ENCODE measurements at regions not wholly inside any gene's neighbourhood (a gene's known extent, or its start where the extent isn't known, plus 50 kb on each side); places are given as distances from the start of the nearest gene placed in this dataset.

DNA sequence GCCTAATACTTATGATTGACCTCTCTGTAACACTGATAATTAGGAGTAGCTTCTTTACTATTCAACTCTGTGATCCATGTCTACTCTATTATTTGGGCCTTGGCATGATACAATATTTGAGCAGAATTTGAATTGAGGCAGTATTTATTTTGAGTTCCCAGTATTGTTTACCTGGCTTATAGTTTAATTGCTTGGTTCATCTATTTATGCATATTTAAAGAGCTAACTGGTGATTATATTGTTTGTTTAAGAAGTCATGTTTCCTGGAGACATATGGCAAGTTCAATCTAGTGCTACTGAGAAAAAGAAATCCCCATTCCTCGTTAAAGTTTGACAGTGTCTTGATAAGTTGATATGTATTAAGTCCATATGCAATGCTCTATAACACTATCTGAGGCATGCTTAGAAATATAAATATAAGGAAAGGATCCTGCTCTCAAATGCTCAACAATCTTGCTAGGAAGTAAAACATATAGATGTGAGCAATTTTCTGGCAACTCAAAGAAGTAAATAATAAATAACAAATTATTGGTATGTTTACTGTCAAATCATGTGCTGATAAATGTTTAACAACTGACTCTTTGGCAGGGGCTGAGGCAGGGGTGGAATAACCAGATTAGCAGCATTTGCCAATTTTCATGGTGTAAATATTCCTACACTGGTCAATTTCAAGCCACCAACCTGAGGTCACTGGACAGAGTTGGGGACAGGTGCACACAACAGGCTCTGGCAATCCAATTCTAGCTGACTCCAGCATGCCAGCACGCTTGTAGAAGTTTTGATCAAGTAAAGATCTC is 430.2 kb upstream of the PIK3C3 start:
- TF ChIP-seq TARDBP (IDR thresholded peaks at IDR 0.05) (no peak), FOXA1 (IDR thresholded peaks at IDR 0.05) (no peak)
- POLR2A ChIA-PET, result no interaction called here
- no peak for DNase-seq (ENCODE audit: extremely low spot score)
- CTCF ChIA-PET, result no interaction called here

DNA sequence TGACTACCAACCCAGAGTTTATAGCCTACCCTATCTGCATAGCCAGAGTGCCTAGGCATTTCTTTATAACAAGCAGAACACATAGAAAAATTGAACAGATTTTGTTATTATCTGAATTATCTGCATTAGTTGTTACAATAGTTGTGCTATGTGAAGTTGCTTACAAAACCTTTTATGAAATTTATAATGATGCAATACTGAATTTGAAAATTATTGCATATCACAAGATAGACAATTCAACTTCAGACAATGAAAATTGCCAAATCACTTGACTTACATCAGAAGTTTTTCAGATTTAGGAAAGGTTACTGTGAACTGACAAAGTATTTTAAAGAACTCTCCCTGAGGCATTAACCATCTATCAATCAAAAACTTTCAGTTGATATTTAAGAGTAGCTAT is 437.9 kb upstream of the PIK3C3 start:
- no peak for DNase-seq (ENCODE audit: extremely low spot score)
- TF ChIP-seq HDGF (IDR thresholded peaks at IDR 0.05; ENCODE audit: borderline replicate concordance), result no peak
- POLR2A ChIA-PET, result no interaction called here
- CTCF ChIA-PET, result no interaction called here

DNA sequence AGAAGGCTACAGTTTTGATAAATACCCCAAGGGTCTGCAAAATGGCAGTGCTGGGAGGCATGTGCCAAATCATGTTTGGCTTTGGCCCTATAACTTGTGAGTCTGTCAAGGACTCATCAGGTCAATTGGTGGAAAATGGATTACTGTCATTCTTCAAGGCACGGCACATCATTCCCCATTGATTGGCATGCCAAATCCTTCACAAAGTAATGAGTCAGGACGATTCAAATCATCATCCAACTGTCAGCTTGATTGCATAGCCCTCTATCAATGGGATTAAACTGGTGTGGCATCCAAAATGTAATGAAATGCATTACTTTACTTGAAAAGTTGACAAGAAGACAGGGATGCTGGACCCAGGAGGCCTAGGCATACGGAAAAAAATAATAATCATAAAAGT is 441.6 kb upstream of the PIK3C3 start:
- no peak for TF ChIP-seq SUZ12 (IDR thresholded peaks at IDR 0.05)

DNA sequence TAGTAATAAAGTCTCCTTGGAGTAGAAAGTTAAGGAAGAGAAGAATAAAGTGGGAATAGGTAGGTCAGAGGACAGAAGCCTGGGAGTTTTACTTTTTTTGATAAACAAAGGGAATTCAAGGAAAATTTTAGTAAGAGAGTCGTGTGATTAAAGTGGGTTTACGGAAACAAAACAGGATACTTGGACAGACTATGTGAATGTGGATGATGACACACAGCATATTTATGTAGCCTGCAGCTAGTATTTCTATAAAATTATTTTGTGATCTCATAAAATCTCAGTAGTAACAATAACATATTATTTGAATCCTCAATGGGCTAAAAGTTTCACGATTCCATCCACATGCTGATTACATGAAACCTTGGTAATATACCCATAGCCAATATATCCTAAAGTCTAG is 450.7 kb upstream of the PIK3C3 start:
- CTCF ChIA-PET, result no interaction called here
- POLR2A ChIA-PET, result no interaction called here
- no peak for DNase-seq (ENCODE audit: extremely low spot score)
- TF ChIP-seq FOXK2 (IDR thresholded peaks at IDR 0.05) (no peak), CTBP1 (IDR thresholded peaks at IDR 0.05; ENCODE audit: borderline replicate concordance) (no peak), ELF4 (IDR thresholded peaks at IDR 0.05) (no peak), SUZ12 (IDR thresholded peaks at IDR 0.05) (no peak), BHLHE40 (IDR thresholded peaks at IDR 0.05; ENCODE audit: borderline replicate concordance) (no peak), ZNF384 (IDR thresholded peaks at IDR 0.05) (no peak), TARDBP (IDR thresholded peaks at IDR 0.05) (no peak), SP1 (IDR thresholded peaks at IDR 0.05) (no peak), ARNT (IDR thresholded peaks at IDR 0.05) (no peak), NFRKB (IDR thresholded peaks at IDR 0.05) (no peak), FOXM1 (IDR thresholded peaks at IDR 0.05; ENCODE audit: borderline replicate concordance) (no peak), L3MBTL2 (conservative IDR thresholded peaks at IDR 0.05) (no peak), HDGF (IDR thresholded peaks at IDR 0.05; ENCODE audit: borderline replicate concordance) (no peak), LEF1 (IDR thresholded peaks at IDR 0.05; ENCODE audit: borderline replicate concordance) (no peak), FOXA1 (IDR thresholded peaks at IDR 0.05) (no peak)
- TF ChIP-seq, protein P1, sequence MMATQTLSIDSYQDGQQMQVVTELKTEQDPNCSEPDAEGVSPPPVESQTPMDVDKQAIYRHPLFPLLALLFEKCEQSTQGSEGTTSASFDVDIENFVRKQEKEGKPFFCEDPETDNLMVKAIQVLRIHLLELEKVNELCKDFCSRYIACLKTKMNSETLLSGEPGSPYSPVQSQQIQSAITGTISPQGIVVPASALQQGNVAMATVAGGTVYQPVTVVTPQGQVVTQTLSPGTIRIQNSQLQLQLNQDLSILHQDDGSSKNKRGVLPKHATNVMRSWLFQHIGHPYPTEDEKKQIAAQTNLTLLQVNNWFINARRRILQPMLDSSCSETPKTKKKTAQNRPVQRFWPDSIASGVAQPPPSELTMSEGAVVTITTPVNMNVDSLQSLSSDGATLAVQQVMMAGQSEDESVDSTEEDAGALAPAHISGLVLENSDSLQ (IDR thresholded peaks at IDR 0.05), result no peak

More for the DNA sequence above, 441.6 kb upstream of the PIK3C3 start:
- DNase-seq (ENCODE audit: extremely low spot score), result no peak
- ChIA-PET POLR2A (no interaction called here), CTCF (no interaction called here)

DNA sequence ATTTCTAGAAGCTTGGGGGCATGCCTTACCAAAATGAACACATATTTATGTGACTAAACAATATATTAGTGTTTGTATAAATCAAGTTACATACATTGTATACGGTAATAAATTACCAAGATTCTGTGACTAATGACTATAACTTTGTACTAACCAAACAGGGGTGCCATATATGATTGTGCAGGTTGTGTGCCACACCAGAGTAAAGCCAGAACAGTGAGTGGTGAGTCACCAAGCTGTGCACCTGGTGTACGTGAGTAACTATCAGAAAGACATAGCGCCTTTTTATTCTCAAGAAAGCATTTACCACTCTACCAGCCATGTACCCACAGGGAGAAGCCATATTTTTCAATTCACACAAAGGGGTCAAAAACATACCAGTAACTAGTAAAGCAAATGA is 453.2 kb upstream of the PIK3C3 start:
- ChIA-PET CTCF (no interaction called here), POLR2A (no interaction called here)
- TF ChIP-seq SUZ12 (IDR thresholded peaks at IDR 0.05), result no peak
- no peak for DNase-seq (ENCODE audit: extremely low spot score)

DNA sequence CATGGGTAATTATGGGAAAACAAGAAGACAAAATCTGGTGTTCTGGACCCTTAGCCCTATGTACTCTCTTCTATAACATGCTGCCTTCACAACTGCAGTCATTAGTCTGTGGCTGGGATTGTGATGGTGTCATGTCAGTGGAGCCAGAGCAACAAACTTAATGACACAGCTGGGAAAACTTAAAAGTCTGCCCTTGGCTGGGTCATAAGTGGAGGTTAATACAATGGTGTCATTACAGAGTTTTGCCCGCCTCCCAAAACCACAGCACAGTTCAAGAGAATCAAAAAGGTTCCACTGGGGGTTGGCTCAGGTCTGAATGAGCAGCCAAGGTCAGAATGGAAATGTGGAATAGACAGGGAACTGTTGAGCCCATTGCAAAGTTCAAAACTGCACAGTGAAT is 455.7 kb upstream of the PIK3C3 start:
- TF ChIP-seq BHLHE40 (IDR thresholded peaks at IDR 0.05; ENCODE audit: borderline replicate concordance) (no peak), SUZ12 (IDR thresholded peaks at IDR 0.05) (no peak), SP1 (IDR thresholded peaks at IDR 0.05) (no peak), CTBP1 (IDR thresholded peaks at IDR 0.05; ENCODE audit: borderline replicate concordance) (no peak), ZNF384 (IDR thresholded peaks at IDR 0.05) (no peak)
- ChIA-PET CTCF (no interaction called here), POLR2A (no interaction called here)
- no peak for DNase-seq (ENCODE audit: extremely low spot score)

DNA sequence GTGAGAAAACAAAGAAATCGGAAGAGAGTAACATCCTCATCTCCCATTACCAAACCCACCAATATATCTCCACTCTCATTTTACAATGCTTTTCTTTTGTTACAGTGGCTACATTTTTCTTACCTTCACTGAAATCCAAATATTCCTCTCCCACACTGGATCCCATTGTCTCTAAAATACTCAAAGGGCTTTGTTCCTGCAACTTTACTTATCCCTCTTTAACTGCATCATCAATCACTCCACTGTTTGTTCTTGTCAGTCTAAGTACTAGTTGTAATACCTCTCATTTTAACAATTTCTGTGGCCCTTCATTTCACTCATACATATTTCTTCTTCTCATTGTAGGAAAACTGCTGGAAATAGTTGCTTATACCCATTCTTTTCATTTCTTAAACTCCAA is 464.2 kb upstream of the PIK3C3 start:
- ChIA-PET POLR2A (no interaction called here), CTCF (no interaction called here)
- TF ChIP-seq HDGF (IDR thresholded peaks at IDR 0.05; ENCODE audit: borderline replicate concordance) (no peak), ZNF384 (IDR thresholded peaks at IDR 0.05) (no peak), FOXM1 (IDR thresholded peaks at IDR 0.05; ENCODE audit: borderline replicate concordance) (no peak), ELF4 (IDR thresholded peaks at IDR 0.05) (no peak), SP1 (IDR thresholded peaks at IDR 0.05) (no peak), SUZ12 (IDR thresholded peaks at IDR 0.05) (no peak), CTBP1 (IDR thresholded peaks at IDR 0.05; ENCODE audit: borderline replicate concordance) (no peak), ARNT (IDR thresholded peaks at IDR 0.05) (no peak), NFRKB (IDR thresholded peaks at IDR 0.05) (no peak), FOXA1 (IDR thresholded peaks at IDR 0.05) (no peak), BHLHE40 (IDR thresholded peaks at IDR 0.05; ENCODE audit: borderline replicate concordance) (no peak), TARDBP (IDR thresholded peaks at IDR 0.05) (no peak), L3MBTL2 (conservative IDR thresholded peaks at IDR 0.05) (no peak), LEF1 (IDR thresholded peaks at IDR 0.05; ENCODE audit: borderline replicate concordance) (no peak)
- TF ChIP-seq, protein P1 (IDR thresholded peaks at IDR 0.05), result no peak
- DNase-seq (ENCODE audit: extremely low spot score), result no peak

DNA sequence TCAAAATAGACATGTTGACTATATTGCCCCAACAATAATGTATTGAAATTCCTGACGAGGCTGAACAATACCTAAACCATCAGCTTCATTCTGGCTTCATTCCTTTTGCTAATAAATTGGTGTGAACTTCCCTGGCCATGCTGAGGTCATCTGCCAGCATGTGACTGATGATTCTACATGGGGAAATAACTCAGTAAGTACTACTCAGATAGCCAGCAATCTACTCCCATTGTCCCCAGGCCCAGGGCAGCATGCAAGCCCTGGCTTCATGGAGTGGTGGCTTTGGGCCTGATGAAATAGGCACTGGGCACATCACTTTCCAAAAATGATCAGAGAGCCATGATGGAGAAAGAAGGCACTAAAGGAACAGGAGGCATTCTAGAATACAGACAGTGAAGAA is 468.5 kb upstream of the PIK3C3 start:
- POLR2A ChIA-PET, result no interaction called here
- CTCF ChIA-PET, result no interaction called here
- TF ChIP-seq CTBP1 (IDR thresholded peaks at IDR 0.05; ENCODE audit: borderline replicate concordance) (no peak), TARDBP (IDR thresholded peaks at IDR 0.05) (no peak), NFRKB (IDR thresholded peaks at IDR 0.05) (no peak), BHLHE40 (IDR thresholded peaks at IDR 0.05; ENCODE audit: borderline replicate concordance) (no peak), FOXK2 (IDR thresholded peaks at IDR 0.05) (no peak), SP1 (IDR thresholded peaks at IDR 0.05) (no peak), FOXA1 (IDR thresholded peaks at IDR 0.05) (no peak), ELF4 (IDR thresholded peaks at IDR 0.05) (no peak), ARNT (IDR thresholded peaks at IDR 0.05) (no peak), HDGF (IDR thresholded peaks at IDR 0.05; ENCODE audit: borderline replicate concordance) (no peak), ZNF384 (IDR thresholded peaks at IDR 0.05) (no peak), LEF1 (IDR thresholded peaks at IDR 0.05; ENCODE audit: borderline replicate concordance) (no peak), SUZ12 (IDR thresholded peaks at IDR 0.05) (no peak), L3MBTL2 (conservative IDR thresholded peaks at IDR 0.05) (no peak), FOXM1 (IDR thresholded peaks at IDR 0.05; ENCODE audit: borderline replicate concordance) (no peak)
- TF ChIP-seq, protein P1 (IDR thresholded peaks at IDR 0.05), result no peak
- no peak for DNase-seq (ENCODE audit: extremely low spot score)

All from HEK293T (cell line).